ENCODE measurements at regions not wholly inside any gene's neighbourhood (a gene's known extent, or its start where the extent isn't known, plus 50 kb on each side); places are given as distances from the start of the nearest gene placed in this dataset.

DNA sequence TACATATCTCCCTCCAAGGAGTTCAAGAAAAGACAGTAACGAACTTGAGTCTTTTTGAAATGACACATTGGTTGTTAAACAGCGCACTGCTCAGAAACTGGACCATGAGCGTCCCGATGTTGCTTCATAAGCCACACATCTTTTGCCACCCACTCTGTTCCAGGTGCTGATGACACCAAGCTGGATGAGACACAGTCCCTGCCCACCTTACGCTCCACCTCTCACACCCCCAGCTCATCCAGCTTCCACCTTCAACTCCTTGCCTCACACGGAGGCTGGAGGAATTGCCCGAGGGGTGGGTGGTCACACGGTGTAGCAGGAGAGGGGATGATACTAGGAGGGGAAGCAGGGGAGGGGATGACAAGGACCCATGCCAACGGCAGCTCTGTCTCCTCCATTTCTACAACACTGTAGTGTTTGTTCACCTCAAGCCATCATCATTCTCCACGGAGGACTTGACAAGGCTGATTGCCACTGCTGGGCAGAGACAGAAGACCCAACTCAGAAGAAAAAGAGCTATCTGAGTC lies 148.5 kb upstream of the TNR start:
- TF ChIP-seq, protein P1, sequence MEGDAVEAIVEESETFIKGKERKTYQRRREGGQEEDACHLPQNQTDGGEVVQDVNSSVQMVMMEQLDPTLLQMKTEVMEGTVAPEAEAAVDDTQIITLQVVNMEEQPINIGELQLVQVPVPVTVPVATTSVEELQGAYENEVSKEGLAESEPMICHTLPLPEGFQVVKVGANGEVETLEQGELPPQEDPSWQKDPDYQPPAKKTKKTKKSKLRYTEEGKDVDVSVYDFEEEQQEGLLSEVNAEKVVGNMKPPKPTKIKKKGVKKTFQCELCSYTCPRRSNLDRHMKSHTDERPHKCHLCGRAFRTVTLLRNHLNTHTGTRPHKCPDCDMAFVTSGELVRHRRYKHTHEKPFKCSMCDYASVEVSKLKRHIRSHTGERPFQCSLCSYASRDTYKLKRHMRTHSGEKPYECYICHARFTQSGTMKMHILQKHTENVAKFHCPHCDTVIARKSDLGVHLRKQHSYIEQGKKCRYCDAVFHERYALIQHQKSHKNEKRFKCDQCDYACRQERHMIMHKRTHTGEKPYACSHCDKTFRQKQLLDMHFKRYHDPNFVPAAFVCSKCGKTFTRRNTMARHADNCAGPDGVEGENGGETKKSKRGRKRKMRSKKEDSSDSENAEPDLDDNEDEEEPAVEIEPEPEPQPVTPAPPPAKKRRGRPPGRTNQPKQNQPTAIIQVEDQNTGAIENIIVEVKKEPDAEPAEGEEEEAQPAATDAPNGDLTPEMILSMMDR (IDR thresholded peaks at IDR 0.05): no peak
- TF ChIP-seq POLR2A (IDR thresholded peaks at IDR 0.05): no peak
